ENCODE measurements at regions not wholly inside any gene's neighbourhood (a gene's known extent, or its start where the extent isn't known, plus 50 kb on each side); places are given as distances from the start of the nearest gene placed in this dataset.

- TF ChIP-seq EZH2 (IDR thresholded peaks at IDR 0.05): no peak
- TF ChIP-seq POLR2AphosphoS5 (IDR thresholded peaks at IDR 0.05; ENCODE audit: borderline replicate concordance, low read depth, low read length): no peak
Measured at GRCh38 chr1:238458899-238459298, 568.2 kb upstream of the ZP4 start.

All from SK-N-MC (cell line).